Aorta (tissue), 5 donors: ENCODE measurements at regions not wholly inside any gene's neighbourhood (a gene's known extent, or its start where the extent isn't known, plus 50 kb on each side); places are given as distances from the start of the nearest gene placed in this dataset.

Experiments used
- ATAC-seq: fragments of 200-7000 bp; cut with Tn5 transposase; one replicate; pipeline ENCODE4 v1.9.1; 2022; ENCODE audit warnings: moderate library complexity; ENCODE audit not compliant: low FRiP score
- DNase-seq, 2 donors: peaks; one replicate each; pipeline ENCODE4 v3.0.0-alpha.2; 2020
- H3K27ac ChIP-seq, 2 donors: one replicate each; pipeline ENCODE4 v1.5.1; 2013; ENCODE audit warnings: low read length in 2 of 2, mild to moderate bottlenecking in 2 of 2, moderate library complexity in 2 of 2, control low read depth in 1 of 2, inconsistent platforms in 1 of 2, low read depth in 1 of 2
- H3K27me3 ChIP-seq, 2 donors: one replicate each; pipeline ENCODE4 v1.6.1; 2013; ENCODE audit warnings: control low read depth in 1 of 2, low read length in 1 of 2, mild to moderate bottlenecking in 1 of 2, moderate library complexity in 1 of 2; ENCODE audit not compliant: insufficient read depth in 2 of 2, control insufficient read depth in 1 of 2
- H3K36me3 ChIP-seq, 2 donors: one replicate each; pipeline ENCODE4 v1.6.1; 2013; ENCODE audit warnings: control low read depth in 1 of 2, low read length in 1 of 2, mild to moderate bottlenecking in 1 of 2; ENCODE audit not compliant: insufficient read depth in 2 of 2, control insufficient read depth in 1 of 2
- H3K4me1 ChIP-seq, 2 donors: one replicate each; pipeline ENCODE4 v1.6.1; 2013; ENCODE audit warnings: low read length in 2 of 2, control low read depth in 1 of 2, mild to moderate bottlenecking in 1 of 2, moderate library complexity in 1 of 2; ENCODE audit not compliant: insufficient read depth in 2 of 2, control insufficient read depth in 1 of 2
- H3K4me3 ChIP-seq, 2 donors: one replicate each; pipeline ENCODE4 v1.5.1; 2013; ENCODE audit warnings: low read length in 2 of 2, control low read depth in 1 of 2, mild to moderate bottlenecking in 1 of 2
- H3K9me3 ChIP-seq: one replicate; pipeline ENCODE4 v1.6.1; 2013; ENCODE audit warnings: mild to moderate bottlenecking, low read length; ENCODE audit not compliant: control insufficient read depth
- WGBS, 2 donors: extraction: QIAGEN DNeasy Blood & Tissue Kit; methylation state at CpG; one replicate each; pipeline ENCODE4 v1.1.7; 2013; 5-methylcytosine and 5-hydroxymethylcytosine counted together
- intact Hi-C, 2 donors: fragments of 100-400 bp; cut with DNase I; formaldehyde crosslinking; loops; one replicate each; pipeline versions ENCODE4 v1.14.2 to v1.15.0; 2022
- donor health status: healthy with polysubstance abuse.
- donor health status: Bipolar disorder and iron deficiency.
- donor health status: DM: no; HTN: no; CAD: no.
- donor health status: DM: no; HTN: no; CAD: no.
- donor health status: DM: yes; HTN: yes; CAD: no.

GRCh38 chr6:12446394-12446793 is 156.2 kb downstream of the EDN1 start:
- H3K4me3 ChIP-seq: no peak overlapping the region
- no peaks in the 10 kb centered on the region for H3K27me3 ChIP-seq
- ATAC-seq (no peak), DNase-seq (no peak)
- intact Hi-C loops: no loop called here
- H3K4me1 ChIP-seq: no peaks in the 10 kb centered on the region
- whole genome bisulfite sequencing, 2 donors: 71 to 83% methylated on average over 1 of the region's 1 CpG
- no peaks in the 10 kb centered on the region for H3K36me3 ChIP-seq
- H3K9me3 ChIP-seq: no peaks in the 10 kb centered on the region
- H3K27ac ChIP-seq: no peak overlapping the region

DNA sequence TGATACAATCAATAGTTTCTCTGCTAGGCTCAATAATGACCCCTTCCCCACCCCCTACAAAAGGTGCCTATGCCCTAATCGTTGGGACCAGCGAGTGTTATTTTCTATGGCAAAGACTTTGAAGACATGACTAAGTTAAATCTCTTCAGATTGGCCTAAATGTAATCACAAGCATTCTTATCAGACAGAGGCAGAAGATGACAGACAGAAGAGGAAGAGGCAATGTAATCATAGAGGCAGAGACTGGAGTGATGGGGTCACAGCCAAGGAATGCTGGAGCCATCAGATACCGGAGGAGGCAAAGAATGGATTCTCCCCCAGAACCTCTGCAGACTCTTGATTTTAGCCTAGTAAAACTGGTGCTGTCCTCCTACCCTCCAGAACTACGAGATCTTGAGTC is 159.3 kb downstream of the EDN1 start:
- Histone ChIP-seq H3K36me3 (no peaks in the 10 kb centered on the region), H3K4me3 (no peak overlapping the region), H3K9me3 (no peaks in the 10 kb centered on the region), H3K27ac (no peak overlapping the region), H3K27me3 (no peaks in the 10 kb centered on the region), H3K4me1 (no peaks in the 10 kb centered on the region)
- no peak for DNase-seq
- intact Hi-C loops: no loop called here
- 86% methylated on average over 4 of the region's 4 CpGs for WGBS, 2 donors
- no peak for ATAC-seq

DNA sequence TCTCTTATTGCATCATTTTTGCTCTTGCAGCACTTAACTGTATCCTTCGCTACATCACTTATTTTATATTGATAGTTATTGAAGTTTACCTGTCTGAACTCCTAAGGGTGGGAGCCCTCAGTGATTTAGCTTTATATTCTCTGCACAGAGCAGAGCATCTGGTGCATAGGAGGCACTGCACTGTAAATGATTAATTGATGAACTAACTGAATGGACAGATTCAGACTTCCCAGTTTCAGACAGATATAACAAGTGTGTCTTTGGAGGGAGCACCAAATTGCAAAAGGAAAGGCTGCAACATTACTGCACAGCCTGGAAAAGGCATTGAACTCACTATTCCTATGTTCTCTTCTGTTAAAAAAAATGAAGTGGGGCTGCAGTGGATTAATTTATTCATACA is 160.3 kb downstream of the EDN1 start:
- Histone ChIP-seq H3K9me3 (no peaks in the 10 kb centered on the region), H3K27ac (no peak overlapping the region), H3K36me3 (no peaks in the 10 kb centered on the region), H3K4me1 (no peaks in the 10 kb centered on the region), H3K4me3 (no peak overlapping the region), H3K27me3 (no peaks in the 10 kb centered on the region)
- ATAC-seq: no peak
- DNase-seq: no peak
- intact Hi-C loops: no loop called here
- 98 to 100% methylated on average over 1 of the region's 1 CpG for WGBS, 2 donors

GRCh38 chr6:12456343-12456742 is 166.2 kb downstream of the EDN1 start:
- intact Hi-C loops: no loop called here
- no peak overlapping the region for H3K27ac ChIP-seq
- no peak overlapping the region for H3K4me3 ChIP-seq
- H3K27me3 ChIP-seq: no peaks in the 10 kb centered on the region
- H3K36me3 ChIP-seq: no peaks in the 10 kb centered on the region
- ATAC-seq (no peak), DNase-seq (no peak)
- no peaks in the 10 kb centered on the region for H3K4me1 ChIP-seq
- H3K9me3 ChIP-seq: no peaks in the 10 kb centered on the region
- WGBS, 2 donors: 94 to 95% methylated on average over 12 of the region's 12 CpGs

- H3K4me3 ChIP-seq: no peak overlapping the region
- intact Hi-C loops: no loop called here
- no peaks in the 10 kb centered on the region for H3K36me3 ChIP-seq
- no peaks in the 10 kb centered on the region for H3K9me3 ChIP-seq
- no peak overlapping the region for H3K27ac ChIP-seq
- WGBS, 2 donors: 87 to 96% methylated on average over 3 of the region's 3 CpGs
- no peaks in the 10 kb centered on the region for H3K4me1 ChIP-seq
- DNase-seq (no peak), ATAC-seq (no peak)
- no peaks in the 10 kb centered on the region for H3K27me3 ChIP-seq
These were observed 166.9 kb downstream of the EDN1 start for GRCh38 chr6:12457094-12457493.

DNA sequence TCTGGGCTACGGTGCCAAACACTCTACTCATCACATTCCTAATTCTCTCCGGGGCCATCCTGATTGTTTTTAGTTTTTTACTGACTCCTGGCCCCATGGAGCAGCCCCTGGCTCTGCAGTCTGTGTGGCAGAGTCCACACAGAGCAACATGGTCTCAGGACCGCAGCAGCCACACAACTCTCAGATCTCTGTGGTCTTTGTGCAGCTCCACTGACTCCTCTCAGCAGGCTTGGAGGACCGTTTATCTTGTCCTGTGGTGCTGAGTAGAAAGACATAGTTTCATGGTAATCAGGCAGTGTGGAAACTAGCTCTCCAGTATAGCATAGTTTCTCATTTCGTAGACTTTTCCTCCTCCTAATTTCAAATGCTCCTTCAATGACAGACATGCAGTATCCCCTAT is 168.4 kb downstream of the EDN1 start:
- intact Hi-C loops: no loop called here
- ATAC-seq: no peak
- WGBS, 2 donors: 54 to 66% methylated on average over 5 of the region's 5 CpGs
- Histone ChIP-seq H3K36me3 (no peaks in the 10 kb centered on the region), H3K27me3 (no peaks in the 10 kb centered on the region), H3K4me1 (no peaks in the 10 kb centered on the region), H3K4me3 (no peak overlapping the region), H3K9me3 (no peaks in the 10 kb centered on the region), H3K27ac (no peak overlapping the region)
- DNase-seq: no peak

- no peaks in the 10 kb centered on the region for H3K36me3 ChIP-seq
- no peaks in the 10 kb centered on the region for H3K9me3 ChIP-seq
- H3K4me1 ChIP-seq: no peaks in the 10 kb centered on the region
- no peak for DNase-seq
- ATAC-seq: no peak
- intact Hi-C loops: loop anchor here in 1 of 2 donors (5.0 kb wide), 1 partner anchor 33 kb away; no protein-coding TSS in a partner anchor
- no peak overlapping the region for H3K27ac ChIP-seq
- no peak overlapping the region for H3K4me3 ChIP-seq
- H3K27me3 ChIP-seq: no peaks in the 10 kb centered on the region
- WGBS, 2 donors: 87 to 91% methylated on average over 7 of the region's 7 CpGs
These were observed 169.9 kb downstream of the EDN1 start for GRCh38 chr6:12459945-12460661.

DNA sequence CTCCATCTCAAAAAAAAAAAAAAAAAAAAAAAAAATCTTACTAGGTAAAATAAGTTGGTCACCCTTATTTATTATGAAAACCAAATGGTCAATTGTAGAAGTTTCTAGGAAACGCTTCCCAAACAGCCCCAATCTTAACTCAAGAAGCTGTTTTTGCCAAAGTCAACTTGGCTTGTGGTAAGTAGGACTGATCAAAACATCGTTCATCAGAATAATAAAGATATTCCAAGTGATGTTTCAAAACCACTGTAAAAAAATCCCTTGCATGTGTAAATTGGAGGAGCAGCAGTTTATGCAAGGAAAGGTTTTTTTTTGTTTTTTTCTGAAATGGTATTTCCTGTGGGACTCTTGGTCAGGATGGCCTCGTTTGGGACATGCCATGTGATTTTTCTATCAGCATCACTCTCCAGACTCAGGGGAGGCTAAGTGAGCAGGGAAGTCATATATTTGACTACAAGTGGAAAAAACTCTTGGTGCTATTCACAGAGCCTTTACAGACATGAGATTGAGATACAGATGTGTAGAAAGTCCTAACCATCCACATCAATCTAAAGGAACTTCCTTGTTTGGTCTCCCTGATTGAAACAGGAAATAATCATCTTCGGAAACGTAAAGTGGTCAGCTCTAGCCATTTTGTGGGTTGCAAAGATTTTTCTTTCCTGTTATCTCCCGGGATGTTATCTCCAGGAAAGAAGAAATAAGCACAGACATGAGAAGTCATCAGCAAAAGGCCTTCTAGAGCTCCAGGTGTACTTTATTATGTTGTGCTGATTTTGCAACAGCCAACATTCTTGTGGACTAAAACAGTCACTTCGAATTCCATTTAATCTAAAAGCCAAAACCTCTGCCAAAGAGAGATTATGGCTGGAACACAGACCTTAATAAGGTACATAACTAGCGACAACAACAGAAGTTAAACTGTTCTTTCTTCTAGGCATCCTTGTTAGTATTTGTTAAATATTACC is 177.8 kb downstream of the EDN1 start:
- ATAC-seq (peak; percentile 70), DNase-seq (no peak)
- peaks cover 3 to 5% of the 10 kb centered on the region in 2 donors for H3K4me1 ChIP-seq
- no peaks in the 10 kb centered on the region for H3K36me3 ChIP-seq
- peak overlapping the region in 1 of 2 donors; percentile 32 for H3K27ac ChIP-seq
- 21 to 26% methylated on average over 8 of the region's 8 CpGs for WGBS, 2 donors
- H3K27me3 ChIP-seq: no peaks in the 10 kb centered on the region
- intact Hi-C loops: no loop called here
- H3K9me3 ChIP-seq: no peaks in the 10 kb centered on the region
- no peak overlapping the region for H3K4me3 ChIP-seq
